ENCODE measurements at regions not wholly inside any gene's neighbourhood (a gene's known extent, or its start where the extent isn't known, plus 50 kb on each side); places are given as distances from the start of the nearest gene placed in this dataset.

DNA sequence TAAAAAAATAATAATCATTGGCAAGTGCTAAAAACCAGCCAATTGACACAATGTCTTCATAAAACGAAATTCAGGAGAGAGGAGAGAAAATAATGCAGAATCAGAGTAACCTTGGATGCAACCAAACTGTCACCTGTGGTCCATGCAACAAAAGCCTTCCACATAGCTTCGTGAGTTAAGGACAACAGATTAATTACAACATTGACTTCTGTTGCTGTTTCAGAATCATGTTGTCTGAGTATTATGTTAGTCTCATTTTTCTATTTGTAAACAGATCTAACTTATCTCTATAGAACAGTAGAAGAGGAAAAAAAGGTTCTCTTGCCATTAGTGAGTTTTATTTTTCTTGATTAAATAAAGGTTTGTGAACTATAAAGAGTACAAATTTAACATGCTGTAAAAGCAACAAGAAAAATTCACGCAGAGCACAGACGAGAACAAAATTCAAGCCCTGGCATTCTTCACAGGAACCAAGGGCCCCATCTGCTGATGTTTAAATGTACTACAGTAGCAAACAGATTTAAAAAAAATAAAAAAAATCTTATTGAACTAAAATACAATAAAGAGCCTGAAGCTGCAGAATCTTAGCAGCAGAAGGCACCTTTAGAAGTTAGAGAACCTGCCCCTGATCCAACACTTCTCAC, 381.1 kb upstream of the PKN2 start:
- TF ChIP-seq, protein P1, sequence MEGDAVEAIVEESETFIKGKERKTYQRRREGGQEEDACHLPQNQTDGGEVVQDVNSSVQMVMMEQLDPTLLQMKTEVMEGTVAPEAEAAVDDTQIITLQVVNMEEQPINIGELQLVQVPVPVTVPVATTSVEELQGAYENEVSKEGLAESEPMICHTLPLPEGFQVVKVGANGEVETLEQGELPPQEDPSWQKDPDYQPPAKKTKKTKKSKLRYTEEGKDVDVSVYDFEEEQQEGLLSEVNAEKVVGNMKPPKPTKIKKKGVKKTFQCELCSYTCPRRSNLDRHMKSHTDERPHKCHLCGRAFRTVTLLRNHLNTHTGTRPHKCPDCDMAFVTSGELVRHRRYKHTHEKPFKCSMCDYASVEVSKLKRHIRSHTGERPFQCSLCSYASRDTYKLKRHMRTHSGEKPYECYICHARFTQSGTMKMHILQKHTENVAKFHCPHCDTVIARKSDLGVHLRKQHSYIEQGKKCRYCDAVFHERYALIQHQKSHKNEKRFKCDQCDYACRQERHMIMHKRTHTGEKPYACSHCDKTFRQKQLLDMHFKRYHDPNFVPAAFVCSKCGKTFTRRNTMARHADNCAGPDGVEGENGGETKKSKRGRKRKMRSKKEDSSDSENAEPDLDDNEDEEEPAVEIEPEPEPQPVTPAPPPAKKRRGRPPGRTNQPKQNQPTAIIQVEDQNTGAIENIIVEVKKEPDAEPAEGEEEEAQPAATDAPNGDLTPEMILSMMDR (IDR thresholded peaks at IDR 0.05) = peak; percentile 47

DNA sequence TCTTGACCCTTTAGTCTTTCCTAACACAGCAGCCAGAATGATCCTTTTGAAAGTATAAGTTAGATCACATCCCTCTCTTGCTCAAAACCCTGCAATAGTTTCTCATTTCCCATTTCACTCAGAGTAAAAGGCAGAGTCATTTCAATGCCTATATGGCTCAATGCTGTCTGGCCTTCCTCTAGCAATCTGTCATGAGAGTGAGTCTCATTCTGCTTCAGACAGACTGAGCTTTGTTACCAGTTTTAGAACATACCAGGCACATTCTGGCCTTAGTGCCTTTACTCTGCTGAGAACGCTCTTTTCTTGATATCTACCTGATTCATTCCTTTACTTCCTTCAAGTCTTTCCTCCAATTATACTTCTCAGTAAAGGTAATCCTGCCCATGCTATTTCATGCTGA, 372.8 kb upstream of the PKN2 start:
- TF ChIP-seq, protein P1 (IDR thresholded peaks at IDR 0.05) = no peak

DNA sequence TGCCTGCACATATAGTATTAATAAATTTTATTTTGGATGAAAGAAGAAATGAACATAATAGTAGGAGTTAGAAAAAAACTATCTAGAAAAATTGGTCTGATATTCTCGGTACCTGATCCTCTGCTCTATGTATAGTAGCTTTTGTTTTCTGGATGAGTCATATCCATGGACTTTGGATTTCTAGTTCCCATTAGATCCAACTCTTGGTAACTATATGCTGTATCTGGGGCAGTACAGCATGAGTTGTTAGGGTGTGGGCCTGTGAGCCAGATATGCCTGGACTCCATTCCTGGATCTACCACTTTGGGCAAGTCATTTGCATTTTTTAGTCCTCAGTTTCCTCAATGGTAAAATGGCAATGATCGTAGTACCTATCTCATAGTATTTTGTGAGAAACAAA, 372.2 kb upstream of the PKN2 start:
- TF ChIP-seq, protein P1 (IDR thresholded peaks at IDR 0.05) = no peak

DNA sequence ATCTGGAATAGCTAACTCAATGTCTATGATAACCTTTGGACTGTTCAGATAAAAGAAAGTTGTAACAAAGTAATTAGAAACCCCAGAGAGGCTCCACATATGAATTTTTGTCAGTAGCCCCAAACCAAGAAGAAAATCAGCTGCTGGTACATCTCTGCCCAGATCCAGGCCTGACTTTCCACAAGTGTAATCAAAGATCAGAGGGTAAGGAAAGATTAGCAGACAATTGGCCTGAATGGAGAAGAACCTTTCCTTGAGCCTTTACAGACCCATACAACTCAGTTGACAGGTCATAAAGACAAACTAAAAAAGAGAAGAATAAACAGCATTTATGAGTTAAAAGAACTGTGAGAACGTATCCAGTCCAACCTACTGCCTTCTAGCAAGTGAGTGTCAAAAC, 366.7 kb upstream of the PKN2 start:
- TF ChIP-seq, protein P1 (IDR thresholded peaks at IDR 0.05) = no peak

DNA sequence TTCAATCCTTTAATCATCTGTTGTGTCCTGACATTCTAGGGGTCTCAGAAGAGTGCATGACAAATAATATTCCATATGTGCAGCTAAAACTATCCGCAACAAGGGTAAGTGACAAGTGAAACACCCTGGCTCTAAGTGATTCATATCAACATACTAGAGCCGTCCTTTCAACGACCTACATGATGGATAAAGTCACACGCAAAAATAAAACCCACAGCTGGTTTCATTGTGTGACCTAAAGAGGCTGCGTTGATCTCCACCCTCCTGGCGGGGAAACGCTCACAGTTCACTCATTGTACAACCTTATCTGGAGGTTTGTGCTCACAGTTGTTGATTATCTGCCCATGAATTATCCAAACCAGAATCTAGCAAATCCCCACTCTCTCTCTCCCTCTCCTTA, 365.3 kb upstream of the PKN2 start:
- TF ChIP-seq, protein P1 (IDR thresholded peaks at IDR 0.05) = no peak

DNA sequence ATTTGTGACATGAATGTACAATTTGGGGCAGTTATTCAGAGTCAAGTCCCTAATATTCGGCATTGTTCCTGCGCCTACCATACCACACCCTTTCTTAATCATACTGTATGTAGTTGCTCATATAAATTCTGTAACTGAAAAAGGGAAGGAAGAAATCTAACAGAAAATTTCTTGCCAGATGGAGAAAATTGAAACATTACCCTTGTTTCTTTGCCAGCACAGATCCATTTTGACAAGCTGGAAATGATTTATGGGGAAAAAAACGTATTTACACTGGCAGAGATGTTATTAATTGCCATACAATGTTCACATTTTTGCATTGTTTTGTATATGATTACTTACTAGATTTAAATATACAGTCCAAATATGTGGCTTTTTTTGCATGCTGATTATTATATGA, 363.8 kb upstream of the PKN2 start:
- TF ChIP-seq, protein P1 (IDR thresholded peaks at IDR 0.05) = no peak

DNA sequence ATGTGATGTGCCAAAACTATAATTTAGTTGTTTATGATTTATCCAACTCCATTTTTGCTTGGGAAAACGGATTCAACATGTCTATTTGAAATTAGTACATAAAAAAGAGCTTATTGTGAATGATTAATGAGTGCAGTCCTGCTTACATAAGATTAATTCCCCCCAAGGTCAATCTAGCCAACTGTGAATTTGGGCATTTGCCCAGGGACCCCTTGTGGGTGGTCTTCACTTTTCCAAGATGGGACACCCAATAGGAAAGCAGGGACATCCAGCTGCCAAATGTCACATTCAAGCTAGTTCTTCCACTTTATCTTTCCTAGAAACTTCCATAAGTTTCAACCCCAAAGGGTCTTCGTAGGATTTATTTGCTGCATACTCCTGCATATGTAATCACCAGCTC, 362.4 kb upstream of the PKN2 start:
- TF ChIP-seq, protein P1 (IDR thresholded peaks at IDR 0.05) = no peak

DNA sequence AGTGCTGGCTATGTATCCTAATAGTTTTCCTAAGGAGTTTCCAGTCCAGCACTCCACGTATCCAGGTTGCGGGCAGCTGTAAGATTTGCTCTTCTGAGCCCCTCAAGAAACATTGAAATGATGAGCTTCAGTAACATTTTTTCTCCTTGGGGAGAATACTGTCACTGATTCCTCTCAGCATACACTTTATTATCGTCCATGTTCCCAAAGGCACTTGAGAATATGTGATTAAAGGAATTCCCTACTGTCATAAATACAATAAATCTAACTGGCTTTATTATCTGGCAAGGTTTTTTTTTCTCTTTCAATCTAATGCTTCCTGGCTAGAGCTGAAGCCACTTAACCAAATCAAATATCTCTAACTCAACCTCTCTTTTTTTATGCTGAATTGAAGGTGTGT, 359.2 kb upstream of the PKN2 start:
- TF ChIP-seq, protein P1 (IDR thresholded peaks at IDR 0.05) = no peak
